Esophagus squamous epithelium (tissue), 4 donors: ENCODE measurements at regions not wholly inside any gene's neighbourhood (a gene's known extent, or its start where the extent isn't known, plus 50 kb on each side); places are given as distances from the start of the nearest gene placed in this dataset.
"Not testable (repeated sequence)": the region's sequence is repeated elsewhere in the genome, so short reads cannot be mapped to it uniquely, and the experiment has no call there.

Experiments
- POLR2A ChIP-seq, 4 donors: fragments of 450-650 bp; IDR thresholded peaks; one replicate each; pipeline ENCODE4 v1.6.1; 2017; ENCODE audit warnings: antibody characterized with exemption in 4 of 4, mild to moderate bottlenecking in 4 of 4, moderate library complexity in 3 of 4
- TF ChIP-seq, protein P1 (sequence below), 6 experiments: fragments of 450-650 bp in 4 of 6; fragments of 200-600 bp in 2 of 6; sonication (generic) in 2 of 6; IDR thresholded peaks; one replicate each; pipeline ENCODE4 v1.5.1; 2016 to 2019; ENCODE audit warnings: antibody characterized with exemption in 6 of 6, mild to moderate bottlenecking in 4 of 6, moderate library complexity in 4 of 6

DNA sequence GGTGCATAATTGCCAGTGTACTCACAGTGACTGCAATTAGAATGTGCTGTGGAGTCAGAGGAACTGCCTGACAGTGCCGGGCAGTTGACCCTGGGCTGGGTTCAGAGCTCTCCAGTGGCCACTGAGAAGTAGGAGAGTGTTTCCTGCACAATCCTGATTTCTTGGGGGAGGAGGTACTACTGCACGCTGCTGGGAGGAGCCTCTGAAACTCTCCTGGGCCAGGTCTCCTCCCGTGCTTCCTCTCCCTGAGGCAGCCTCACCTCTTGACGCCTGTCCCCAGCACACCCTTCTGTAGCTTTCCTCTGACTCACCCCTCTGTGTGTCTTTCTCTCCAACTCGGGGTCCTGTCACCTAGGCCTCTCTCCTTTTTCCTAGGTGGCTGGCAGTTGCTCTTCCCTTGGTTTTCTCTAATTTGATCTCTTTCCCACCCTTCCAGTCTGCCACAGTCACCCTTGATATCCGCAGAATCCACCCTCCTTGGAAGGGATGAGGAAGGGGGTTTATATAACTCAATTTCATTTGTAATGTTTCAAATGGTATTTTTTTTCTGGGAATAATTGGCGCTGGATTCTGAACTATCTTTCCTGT, 264.7 kb upstream of the PLGLB2 start:
- TF ChIP-seq, protein P1, sequence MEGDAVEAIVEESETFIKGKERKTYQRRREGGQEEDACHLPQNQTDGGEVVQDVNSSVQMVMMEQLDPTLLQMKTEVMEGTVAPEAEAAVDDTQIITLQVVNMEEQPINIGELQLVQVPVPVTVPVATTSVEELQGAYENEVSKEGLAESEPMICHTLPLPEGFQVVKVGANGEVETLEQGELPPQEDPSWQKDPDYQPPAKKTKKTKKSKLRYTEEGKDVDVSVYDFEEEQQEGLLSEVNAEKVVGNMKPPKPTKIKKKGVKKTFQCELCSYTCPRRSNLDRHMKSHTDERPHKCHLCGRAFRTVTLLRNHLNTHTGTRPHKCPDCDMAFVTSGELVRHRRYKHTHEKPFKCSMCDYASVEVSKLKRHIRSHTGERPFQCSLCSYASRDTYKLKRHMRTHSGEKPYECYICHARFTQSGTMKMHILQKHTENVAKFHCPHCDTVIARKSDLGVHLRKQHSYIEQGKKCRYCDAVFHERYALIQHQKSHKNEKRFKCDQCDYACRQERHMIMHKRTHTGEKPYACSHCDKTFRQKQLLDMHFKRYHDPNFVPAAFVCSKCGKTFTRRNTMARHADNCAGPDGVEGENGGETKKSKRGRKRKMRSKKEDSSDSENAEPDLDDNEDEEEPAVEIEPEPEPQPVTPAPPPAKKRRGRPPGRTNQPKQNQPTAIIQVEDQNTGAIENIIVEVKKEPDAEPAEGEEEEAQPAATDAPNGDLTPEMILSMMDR (IDR thresholded peaks at IDR 0.05), result not testable (repeated sequence)
- not testable (repeated sequence) for TF ChIP-seq POLR2A (IDR thresholded peaks at IDR 0.05)
